ENCODE measurements at regions not wholly inside any gene's neighbourhood (a gene's known extent, or its start where the extent isn't known, plus 50 kb on each side); places are given as distances from the start of the nearest gene placed in this dataset.

GRCh38 chr2:114089636-114090319, 199.9 kb downstream of the ACTR3 start:
- H3K4me1 Mint-ChIP-seq (ENCODE audit: low read depth, unreplicated experiment): no peaks in the 10 kb centered on the region
- H3K36me3 Mint-ChIP-seq (ENCODE audit: unreplicated experiment): no peaks in the 10 kb centered on the region
- no peaks in the 10 kb centered on the region for H3K27me3 Mint-ChIP-seq (ENCODE audit: unreplicated experiment)
- no peak overlapping the region for H3K4me3 Mint-ChIP-seq (ENCODE audit: unreplicated experiment)
- H3K27ac Mint-ChIP-seq (ENCODE audit: unreplicated experiment): no peak overlapping the region
- DNase-seq: no peak
- TF ChIP-seq, protein P1, sequence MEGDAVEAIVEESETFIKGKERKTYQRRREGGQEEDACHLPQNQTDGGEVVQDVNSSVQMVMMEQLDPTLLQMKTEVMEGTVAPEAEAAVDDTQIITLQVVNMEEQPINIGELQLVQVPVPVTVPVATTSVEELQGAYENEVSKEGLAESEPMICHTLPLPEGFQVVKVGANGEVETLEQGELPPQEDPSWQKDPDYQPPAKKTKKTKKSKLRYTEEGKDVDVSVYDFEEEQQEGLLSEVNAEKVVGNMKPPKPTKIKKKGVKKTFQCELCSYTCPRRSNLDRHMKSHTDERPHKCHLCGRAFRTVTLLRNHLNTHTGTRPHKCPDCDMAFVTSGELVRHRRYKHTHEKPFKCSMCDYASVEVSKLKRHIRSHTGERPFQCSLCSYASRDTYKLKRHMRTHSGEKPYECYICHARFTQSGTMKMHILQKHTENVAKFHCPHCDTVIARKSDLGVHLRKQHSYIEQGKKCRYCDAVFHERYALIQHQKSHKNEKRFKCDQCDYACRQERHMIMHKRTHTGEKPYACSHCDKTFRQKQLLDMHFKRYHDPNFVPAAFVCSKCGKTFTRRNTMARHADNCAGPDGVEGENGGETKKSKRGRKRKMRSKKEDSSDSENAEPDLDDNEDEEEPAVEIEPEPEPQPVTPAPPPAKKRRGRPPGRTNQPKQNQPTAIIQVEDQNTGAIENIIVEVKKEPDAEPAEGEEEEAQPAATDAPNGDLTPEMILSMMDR (IDR thresholded peaks at IDR 0.05; ENCODE audit: partially characterized antibody, unreplicated experiment): no peak
- no peaks in the 10 kb centered on the region for H3K9me3 Mint-ChIP-seq (ENCODE audit: unreplicated experiment)

GRCh38 chr2:114091010-114091409, 201.1 kb downstream of the ACTR3 start:
- Mint-ChIP-seq H3K4me3 (ENCODE audit: unreplicated experiment) (no peak overlapping the region), H3K9me3 (ENCODE audit: unreplicated experiment) (no peaks in the 10 kb centered on the region)
- no peak for DNase-seq

DNA sequence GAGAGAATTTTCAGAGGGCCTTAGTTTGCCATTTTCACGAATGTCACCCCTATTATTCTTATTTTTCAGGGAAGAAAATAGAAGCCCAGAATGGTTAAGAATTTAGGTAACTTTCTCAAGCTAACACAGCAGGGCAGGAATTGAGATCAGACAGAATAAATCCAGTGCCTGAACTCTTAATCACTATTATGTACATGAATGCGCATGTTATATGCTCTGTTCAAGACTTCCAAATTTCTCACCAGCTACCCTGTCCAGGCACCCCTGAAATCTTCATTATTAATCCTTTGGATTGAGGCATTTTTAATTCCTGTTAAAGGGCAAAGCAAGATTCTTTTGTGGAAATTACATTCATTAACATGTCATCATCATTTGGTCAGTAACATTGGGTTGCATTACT, 218.4 kb downstream of the ACTR3 start:
- Mint-ChIP-seq H3K27me3 (ENCODE audit: unreplicated experiment) (no peaks in the 10 kb centered on the region), H3K4me3 (ENCODE audit: unreplicated experiment) (no peak overlapping the region), H3K27ac (ENCODE audit: unreplicated experiment) (no peak overlapping the region), H3K36me3 (ENCODE audit: unreplicated experiment) (peaks cover 4% of the 10 kb centered on the region), H3K4me1 (ENCODE audit: low read depth, unreplicated experiment) (no peaks in the 10 kb centered on the region), H3K9me3 (ENCODE audit: unreplicated experiment) (peaks cover 4% of the 10 kb centered on the region)
- no peak for DNase-seq
- TF ChIP-seq, protein P1 (IDR thresholded peaks at IDR 0.05; ENCODE audit: partially characterized antibody, unreplicated experiment): no peak

More at GRCh38 chr2:114091010-114091409, 201.1 kb downstream of the ACTR3 start:
- no peaks in the 10 kb centered on the region for H3K4me1 Mint-ChIP-seq (ENCODE audit: low read depth, unreplicated experiment)
- TF ChIP-seq, protein P1 (IDR thresholded peaks at IDR 0.05; ENCODE audit: partially characterized antibody, unreplicated experiment): no peak
- H3K36me3 Mint-ChIP-seq (ENCODE audit: unreplicated experiment): peaks cover 8% of the 10 kb centered on the region
- no peak overlapping the region for H3K27ac Mint-ChIP-seq (ENCODE audit: unreplicated experiment)
- H3K27me3 Mint-ChIP-seq (ENCODE audit: unreplicated experiment): no peaks in the 10 kb centered on the region

DNA sequence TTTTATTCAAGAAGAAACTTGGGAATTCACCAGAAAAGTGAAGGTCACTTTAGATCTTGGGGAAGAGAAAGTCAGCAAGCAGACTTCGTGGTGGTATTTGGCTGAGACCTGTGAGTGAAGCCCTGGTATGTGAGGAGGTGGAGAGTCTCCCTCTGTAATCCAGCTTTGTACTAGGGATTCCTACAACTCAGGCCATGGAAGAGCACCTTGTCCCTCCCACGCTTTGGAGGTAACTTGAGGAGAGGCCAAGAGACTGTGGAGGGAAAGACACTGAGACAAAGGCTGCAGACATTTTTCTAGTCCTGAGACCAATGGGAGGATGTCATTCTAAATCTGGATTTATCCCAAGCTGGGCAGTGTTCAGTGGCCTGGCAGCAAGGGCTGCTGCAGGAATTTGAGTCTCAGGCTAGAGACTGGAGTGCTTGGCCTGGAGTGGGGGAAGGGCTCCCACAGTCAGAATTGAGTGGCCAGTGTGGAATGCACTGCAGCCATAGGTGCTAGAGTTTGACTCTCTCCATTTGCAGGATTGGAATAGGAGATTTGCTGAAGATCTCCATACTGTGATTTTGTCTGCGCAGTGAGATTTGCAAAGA, 219.0 kb downstream of the ACTR3 start:
- TF ChIP-seq, protein P1 (IDR thresholded peaks at IDR 0.05; ENCODE audit: partially characterized antibody, unreplicated experiment): no peak
- no peak for DNase-seq
- no peak overlapping the region for H3K4me3 Mint-ChIP-seq (ENCODE audit: unreplicated experiment)
- no peak overlapping the region for H3K27ac Mint-ChIP-seq (ENCODE audit: unreplicated experiment)
- H3K27me3 Mint-ChIP-seq (ENCODE audit: unreplicated experiment): no peaks in the 10 kb centered on the region
- H3K4me1 Mint-ChIP-seq (ENCODE audit: low read depth, unreplicated experiment): peaks cover 3% of the 10 kb centered on the region
- peaks cover 4% of the 10 kb centered on the region for H3K36me3 Mint-ChIP-seq (ENCODE audit: unreplicated experiment)
- no peaks in the 10 kb centered on the region for H3K9me3 Mint-ChIP-seq (ENCODE audit: unreplicated experiment)

GRCh38 chr2:114111329-114111728, 221.4 kb downstream of the ACTR3 start:
- Mint-ChIP-seq H3K27ac (ENCODE audit: unreplicated experiment) (no peak overlapping the region), H3K36me3 (ENCODE audit: unreplicated experiment) (no peaks in the 10 kb centered on the region), H3K4me3 (ENCODE audit: unreplicated experiment) (no peak overlapping the region), H3K4me1 (ENCODE audit: low read depth, unreplicated experiment) (peaks cover 3% of the 10 kb centered on the region), H3K27me3 (ENCODE audit: unreplicated experiment) (no peaks in the 10 kb centered on the region), H3K9me3 (ENCODE audit: unreplicated experiment) (no peaks in the 10 kb centered on the region)
- TF ChIP-seq, protein P1 (IDR thresholded peaks at IDR 0.05; ENCODE audit: partially characterized antibody, unreplicated experiment): no peak
- no peak for DNase-seq

Measured in glutamatergic neuron (in vitro differentiated cells).